H1 (cell line): ENCODE measurements at regions not wholly inside any gene's neighbourhood (a gene's known extent, or its start where the extent isn't known, plus 50 kb on each side); places are given as distances from the start of the nearest gene placed in this dataset.

ENCODE experiments used
- HDAC2 ChIP-seq, 2 experiments: fragments of 300-600 bp in 1 of 2; sonication (generic) in 1 of 2; IDR thresholded peaks; 2 replicates each; pipeline ENCODE4 v1.6.1; 2011 to 2012; ENCODE audit warnings: low read depth in 2 of 2, low read length in 2 of 2, mild to moderate bottlenecking in 2 of 2, moderate library complexity in 2 of 2, borderline replicate concordance in 1 of 2, inconsistent platforms in 1 of 2

GRCh38 chr1:106843518-106843917 is 213.0 kb upstream of the PRMT6 start (continued):
- no peak for TF ChIP-seq HDAC2 (IDR thresholded peaks at IDR 0.05; ENCODE audit: borderline replicate concordance in 1 of 2, low read depth in 2 of 2, low read length in 2 of 2)
